ENCODE measurements at regions not wholly inside any gene's neighbourhood (a gene's known extent, or its start where the extent isn't known, plus 50 kb on each side); places are given as distances from the start of the nearest gene placed in this dataset.

DNA sequence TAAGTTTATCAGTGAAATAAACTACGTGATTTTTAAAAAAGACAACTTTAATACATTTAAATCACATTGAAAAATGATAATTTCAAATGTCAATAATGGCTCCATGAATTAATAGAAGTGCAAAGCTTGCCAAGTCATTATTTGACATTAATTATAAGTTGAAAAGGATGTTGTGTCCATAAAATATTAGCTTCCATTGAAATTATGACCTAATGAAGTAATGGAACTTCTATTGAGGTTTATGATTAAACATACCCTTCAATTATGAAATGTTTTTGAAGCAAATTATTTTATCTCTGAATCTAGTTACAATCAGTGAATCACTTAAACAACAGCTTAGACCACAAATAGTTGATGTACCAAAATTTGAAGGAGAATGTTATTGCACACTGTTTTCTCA, 144.2 kb downstream of the SLITRK6 start:
- no peak for TF ChIP-seq CTCF (conservative IDR thresholded peaks at IDR 0.05 in 1 of 2, IDR thresholded peaks at IDR 0.05 in 1 of 2; ENCODE audit: low read depth in 1 of 2, low read length in 2 of 2)
- no peak for TF ChIP-seq EZH2 (IDR thresholded peaks at IDR 0.05; ENCODE audit: low read length, missing control alignments)
